ENCODE measurements at regions not wholly inside any gene's neighbourhood (a gene's known extent, or its start where the extent isn't known, plus 50 kb on each side); places are given as distances from the start of the nearest gene placed in this dataset.

GRCh38 chr3:135885885-135886284, 79.6 kb upstream of the PPP2R3A start:
- TF ChIP-seq POLR2A (IDR thresholded peaks at IDR 0.05) (no peak), EP300 (IDR thresholded peaks at IDR 0.05) (no peak)
- TF ChIP-seq, protein P1, sequence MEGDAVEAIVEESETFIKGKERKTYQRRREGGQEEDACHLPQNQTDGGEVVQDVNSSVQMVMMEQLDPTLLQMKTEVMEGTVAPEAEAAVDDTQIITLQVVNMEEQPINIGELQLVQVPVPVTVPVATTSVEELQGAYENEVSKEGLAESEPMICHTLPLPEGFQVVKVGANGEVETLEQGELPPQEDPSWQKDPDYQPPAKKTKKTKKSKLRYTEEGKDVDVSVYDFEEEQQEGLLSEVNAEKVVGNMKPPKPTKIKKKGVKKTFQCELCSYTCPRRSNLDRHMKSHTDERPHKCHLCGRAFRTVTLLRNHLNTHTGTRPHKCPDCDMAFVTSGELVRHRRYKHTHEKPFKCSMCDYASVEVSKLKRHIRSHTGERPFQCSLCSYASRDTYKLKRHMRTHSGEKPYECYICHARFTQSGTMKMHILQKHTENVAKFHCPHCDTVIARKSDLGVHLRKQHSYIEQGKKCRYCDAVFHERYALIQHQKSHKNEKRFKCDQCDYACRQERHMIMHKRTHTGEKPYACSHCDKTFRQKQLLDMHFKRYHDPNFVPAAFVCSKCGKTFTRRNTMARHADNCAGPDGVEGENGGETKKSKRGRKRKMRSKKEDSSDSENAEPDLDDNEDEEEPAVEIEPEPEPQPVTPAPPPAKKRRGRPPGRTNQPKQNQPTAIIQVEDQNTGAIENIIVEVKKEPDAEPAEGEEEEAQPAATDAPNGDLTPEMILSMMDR (IDR thresholded peaks at IDR 0.05) = no peak
